AG09319 (cell line): ENCODE measurements at regions not wholly inside any gene's neighbourhood (a gene's known extent, or its start where the extent isn't known, plus 50 kb on each side); places are given as distances from the start of the nearest gene placed in this dataset.

Experiments used
- DNase-seq: peaks from one replicate; pipeline ENCODE4 v3.0.0-alpha.2; 2010; ENCODE audit warnings: low read depth; ENCODE audit errors: extremely low read depth
- CTCF ChIP-seq: IDR thresholded peaks from 2 replicates; pipeline ENCODE4 v1.5.1; 2011; ENCODE audit warnings: low read depth, mild to moderate bottlenecking, inconsistent platforms, low read length, moderate library complexity

GRCh38 chr13:106917024-106917571 lies 349.2 kb upstream of the ARGLU1 start:
- no peak for DNase-seq
- TF ChIP-seq CTCF, result no peak

GRCh38 chr13:106916329-106916976 lies 348.5 kb upstream of the ARGLU1 start:
- no peak for DNase-seq
- no peak for TF ChIP-seq CTCF

- TF ChIP-seq CTCF, result no peak
- DNase-seq, result no peak
Observed at GRCh38 chr13:106915146-106915545, 347.2 kb upstream of the ARGLU1 start.

- DNase-seq, result no peak
- TF ChIP-seq CTCF, result no peak
Observed at GRCh38 chr13:106911627-106912026, 343.7 kb upstream of the ARGLU1 start.

GRCh38 chr13:106911020-106911419 lies 343.1 kb upstream of the ARGLU1 start:
- no peak for DNase-seq
- no peak for TF ChIP-seq CTCF

- no peak for DNase-seq
- TF ChIP-seq CTCF, result no peak
Observed at GRCh38 chr13:106906426-106906996, 338.6 kb upstream of the ARGLU1 start.

- DNase-seq, result no peak
- TF ChIP-seq CTCF, result no peak
Observed at GRCh38 chr13:106905380-106906162, 337.6 kb upstream of the ARGLU1 start.
